Parathyroid adenoma (tissue), 2 donors: ENCODE measurements at regions not wholly inside any gene's neighbourhood (a gene's known extent, or its start where the extent isn't known, plus 50 kb on each side); places are given as distances from the start of the nearest gene placed in this dataset.
"Not testable (repeated sequence)": the region's sequence is repeated elsewhere in the genome, so short reads cannot be mapped to it uniquely, and the experiment has no call there.

ENCODE experiments used
- H2AFZ ChIP-seq: fragments of 300-600 bp; sonication (generic); one replicate; pipeline ENCODE4 v1.7.0; 2017; ENCODE audit warnings: antibody characterized with exemption, mild to moderate bottlenecking
- H3K27ac ChIP-seq: fragments of 300-600 bp; sonication (generic); one replicate; pipeline ENCODE4 v1.7.0; 2017
- H3K27me3 ChIP-seq: fragments of 300-600 bp; sonication (generic); one replicate; pipeline ENCODE4 v1.7.0; 2017; ENCODE audit warnings: low read length; ENCODE audit not compliant: control insufficient read depth, insufficient read depth
- H3K36me3 ChIP-seq: fragments of 300-600 bp; sonication (generic); one replicate; pipeline ENCODE4 v1.7.0; 2017; ENCODE audit warnings: low read length; ENCODE audit not compliant: control insufficient read depth, insufficient read depth
- H3K4me1 ChIP-seq: fragments of 300-600 bp; sonication (generic); one replicate; pipeline ENCODE4 v1.7.0; 2017; ENCODE audit warnings: control low read depth
- H3K4me2 ChIP-seq: fragments of 300-600 bp; sonication (generic); one replicate; pipeline ENCODE4 v1.7.0; 2017; ENCODE audit warnings: low read length
- H3K4me3 ChIP-seq: fragments of 300-600 bp; sonication (generic); one replicate; pipeline ENCODE4 v1.7.0; 2017; ENCODE audit warnings: low read depth, low read length
- H3K79me2 ChIP-seq: fragments of 300-600 bp; sonication (generic); one replicate; pipeline ENCODE4 v1.7.0; 2017; ENCODE audit warnings: control low read depth
- H3K9ac ChIP-seq: fragments of 300-600 bp; sonication (generic); one replicate; pipeline ENCODE4 v1.7.0; 2017; ENCODE audit warnings: mild to moderate bottlenecking
- H3K9me3 ChIP-seq: fragments of 300-600 bp; sonication (generic); one replicate; pipeline ENCODE4 v1.7.0; 2017; ENCODE audit warnings: low read length; ENCODE audit not compliant: control insufficient read depth
- CTCF ChIP-seq: fragments of 300-600 bp; sonication (generic); IDR thresholded peaks from one replicate; pipeline ENCODE4 v1.7.0; 2017; ENCODE audit warnings: antibody characterized with exemption, mild to moderate bottlenecking
- donor health status: primary hyperparathyroidism.

- Histone ChIP-seq H3K9me3 (no peaks in the 10 kb centered on the region), H3K4me1 (no peaks in the 10 kb centered on the region), H3K36me3 (no peaks in the 10 kb centered on the region), H3K79me2 (no peaks in the 10 kb centered on the region), H3K27ac (no peak overlapping the region), H3K9ac (no peak overlapping the region), H2AFZ (no peak overlapping the region), H3K27me3 (no peaks in the 10 kb centered on the region), H3K4me2 (no peak overlapping the region), H3K4me3 (no peak overlapping the region)
- TF ChIP-seq CTCF = no peak
Observed at GRCh38 chr1:74861867-74862266, 128.9 kb downstream of the TYW3 start.

GRCh38 chr1:74869702-74870101 is 136.8 kb downstream of the TYW3 start:
- no peaks in the 10 kb centered on the region for H3K9me3 ChIP-seq
- H3K4me3 ChIP-seq = no peak overlapping the region
- H3K4me1 ChIP-seq = no peaks in the 10 kb centered on the region
- no peak for TF ChIP-seq CTCF
- no peak overlapping the region for H3K27ac ChIP-seq
- no peak overlapping the region for H3K4me2 ChIP-seq
- no peaks in the 10 kb centered on the region for H3K36me3 ChIP-seq
- H3K27me3 ChIP-seq = no peaks in the 10 kb centered on the region
- no peak overlapping the region for H3K9ac ChIP-seq
- H3K79me2 ChIP-seq = no peaks in the 10 kb centered on the region
- H2AFZ ChIP-seq = no peak overlapping the region

- H3K4me3 ChIP-seq, H3K9me3 ChIP-seq, H3K27ac ChIP-seq, H3K9ac ChIP-seq, H3K36me3 ChIP-seq, H3K79me2 ChIP-seq, H3K4me1 ChIP-seq, H3K27me3 ChIP-seq, H2AFZ ChIP-seq, H3K4me2 ChIP-seq: not testable (repeated sequence)
Observed at GRCh38 chr1:74877366-74877765, 144.4 kb downstream of the TYW3 start.

GRCh38 chr1:74895411-74895810 is 162.5 kb downstream of the TYW3 start:
- H3K27me3 ChIP-seq = no peaks in the 10 kb centered on the region
- no peak overlapping the region for H3K4me2 ChIP-seq
- H3K4me3 ChIP-seq = no peak overlapping the region
- H3K4me1 ChIP-seq = no peaks in the 10 kb centered on the region
- no peak for TF ChIP-seq CTCF
- H3K9me3 ChIP-seq = no peaks in the 10 kb centered on the region
- no peak overlapping the region for H3K27ac ChIP-seq
- H3K9ac ChIP-seq = no peak overlapping the region
- H2AFZ ChIP-seq = no peak overlapping the region
- H3K36me3 ChIP-seq = no peaks in the 10 kb centered on the region
- no peaks in the 10 kb centered on the region for H3K79me2 ChIP-seq

- H3K4me3 ChIP-seq = no peak overlapping the region
- no peak for TF ChIP-seq CTCF
- H2AFZ ChIP-seq = no peak overlapping the region
Observed at GRCh38 chr1:74908131-74908530, 175.2 kb downstream of the TYW3 start.

More at GRCh38 chr1:74908131-74908530, 175.2 kb downstream of the TYW3 start:
- Histone ChIP-seq H3K36me3 (no peaks in the 10 kb centered on the region), H3K9ac (no peak overlapping the region), H3K4me2 (no peak overlapping the region), H3K27me3 (no peaks in the 10 kb centered on the region), H3K4me1 (no peaks in the 10 kb centered on the region), H3K79me2 (no peaks in the 10 kb centered on the region), H3K9me3 (no peaks in the 10 kb centered on the region), H3K27ac (no peak overlapping the region)
